Psoas muscle (tissue), 7 donors: ENCODE measurements at regions not wholly inside any gene's neighbourhood (a gene's known extent, or its start where the extent isn't known, plus 50 kb on each side); places are given as distances from the start of the nearest gene placed in this dataset.
"Not testable (repeated sequence)": the region's sequence is repeated elsewhere in the genome, so short reads cannot be mapped to it uniquely, and the experiment has no call there.

ENCODE experiments used
- ATAC-seq, 4 donors: fragments of 200-7000 bp; cut with Tn5 transposase; one replicate each; pipeline ENCODE4 v1.9.1; 2020; ENCODE audit warnings: moderate library complexity in 3 of 4, mild to moderate bottlenecking in 2 of 4
- DNase-seq, 2 donors: peaks; one replicate each; pipeline ENCODE4 v3.0.0-alpha.2; 2020
- H3K27ac ChIP-seq: fragments of 200-600 bp; one replicate; pipeline ENCODE4 v1.8.0; 2022
- H3K27me3 ChIP-seq, 3 donors: fragments of 200-600 bp in 1 of 3; one replicate each; pipeline versions ENCODE4 v1.6.1 to v1.8.0; 2013 to 2022; ENCODE audit warnings: low read length in 2 of 3, mild to moderate bottlenecking in 2 of 3, moderate library complexity in 1 of 3; ENCODE audit not compliant: insufficient read depth in 3 of 3
- H3K36me3 ChIP-seq, 2 donors: fragments of 200-600 bp in 1 of 2; one replicate each; pipeline versions ENCODE4 v1.6.1 to v1.8.0; 2013 to 2022; ENCODE audit warnings: low read depth in 1 of 2, mild to moderate bottlenecking in 1 of 2, moderate library complexity in 1 of 2; ENCODE audit not compliant: insufficient read depth in 1 of 2
- H3K4me1 ChIP-seq: fragments of 200-600 bp; one replicate; pipeline ENCODE4 v1.8.0; 2022
- H3K4me3 ChIP-seq: fragments of 200-600 bp; one replicate; pipeline ENCODE4 v1.8.0; 2022; ENCODE audit warnings: mild to moderate bottlenecking
- H3K9me3 ChIP-seq: fragments of 200-600 bp; one replicate; pipeline ENCODE4 v1.8.0; 2022
- WGBS, 3 donors: extraction: QIAGEN DNeasy Blood & Tissue Kit; methylation state at CpG; one replicate each; pipeline versions ENCODE4 v1.1.6 to v1.1.7; 2013; 5-methylcytosine and 5-hydroxymethylcytosine counted together
- intact Hi-C, 2 donors: fragments of 100-400 bp; cut with DNase I; formaldehyde crosslinking; loops; one replicate each; pipeline versions ENCODE4 v1.11.0 to v1.14.2; 2022
- TF ChIP-seq, protein P1 (sequence below): fragments of 200-600 bp; IDR thresholded peaks from one replicate; pipeline ENCODE4 v1.8.0; 2022; ENCODE audit warnings: antibody characterized with exemption
- donor health status: healthy with polysubstance abuse.
- donor health status: DM: no; HTN: no; CAD: no; lungs with moderate emphysema.
- donor health status: Bipolar disorder and iron deficiency.
- donor health status: healthy.
- donor health status: DM: yes; HTN: yes; CAD: no.
- donor health status: DM: no; HTN: no; CAD: no.
- donor health status: DM: yes; HTN: yes; CAD: no.

DNA sequence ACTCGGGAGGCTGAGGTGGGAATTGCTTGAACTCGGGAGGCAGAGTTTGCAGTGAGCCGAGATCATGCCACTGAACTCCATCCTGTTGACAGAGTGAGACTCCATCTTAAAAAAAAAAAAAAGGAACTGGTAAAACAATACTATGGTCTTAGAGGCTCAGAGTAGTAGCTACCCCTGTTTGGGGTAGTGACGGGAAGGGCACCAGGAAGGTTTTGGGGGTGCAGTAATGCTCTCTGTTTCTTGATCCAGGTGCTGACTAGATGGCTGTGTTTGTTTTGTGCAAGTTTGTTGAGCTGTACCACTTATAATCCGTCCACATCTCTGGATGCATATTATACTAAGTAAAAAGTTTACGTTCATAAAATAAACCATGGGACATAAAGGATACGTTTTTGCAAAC lies 765.8 kb upstream of the TPTE start:
- Histone ChIP-seq H3K27ac (no peak overlapping the region), H3K4me3 (no peak overlapping the region), H3K9me3 (peaks cover 3% of the 10 kb centered on the region), H3K27me3 (no peaks in the 10 kb centered on the region), H3K4me1 (no peaks in the 10 kb centered on the region), H3K36me3 (no peaks in the 10 kb centered on the region)
- 51 to 55% (median 53%) methylated on average over 7 of the region's 7 CpGs for WGBS, 3 donors
- TF ChIP-seq, protein P1, sequence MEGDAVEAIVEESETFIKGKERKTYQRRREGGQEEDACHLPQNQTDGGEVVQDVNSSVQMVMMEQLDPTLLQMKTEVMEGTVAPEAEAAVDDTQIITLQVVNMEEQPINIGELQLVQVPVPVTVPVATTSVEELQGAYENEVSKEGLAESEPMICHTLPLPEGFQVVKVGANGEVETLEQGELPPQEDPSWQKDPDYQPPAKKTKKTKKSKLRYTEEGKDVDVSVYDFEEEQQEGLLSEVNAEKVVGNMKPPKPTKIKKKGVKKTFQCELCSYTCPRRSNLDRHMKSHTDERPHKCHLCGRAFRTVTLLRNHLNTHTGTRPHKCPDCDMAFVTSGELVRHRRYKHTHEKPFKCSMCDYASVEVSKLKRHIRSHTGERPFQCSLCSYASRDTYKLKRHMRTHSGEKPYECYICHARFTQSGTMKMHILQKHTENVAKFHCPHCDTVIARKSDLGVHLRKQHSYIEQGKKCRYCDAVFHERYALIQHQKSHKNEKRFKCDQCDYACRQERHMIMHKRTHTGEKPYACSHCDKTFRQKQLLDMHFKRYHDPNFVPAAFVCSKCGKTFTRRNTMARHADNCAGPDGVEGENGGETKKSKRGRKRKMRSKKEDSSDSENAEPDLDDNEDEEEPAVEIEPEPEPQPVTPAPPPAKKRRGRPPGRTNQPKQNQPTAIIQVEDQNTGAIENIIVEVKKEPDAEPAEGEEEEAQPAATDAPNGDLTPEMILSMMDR, result no peak
- intact Hi-C loops, result no loop called here
- no peak for ATAC-seq
- no peak for DNase-seq

- no peak for ATAC-seq
- WGBS, 3 donors, result 70 to 76% (median 71%) methylated on average over 9 of the region's 9 CpGs
- Histone ChIP-seq H3K27ac (no peak overlapping the region), H3K27me3 (no peaks in the 10 kb centered on the region), H3K4me1 (no peaks in the 10 kb centered on the region), H3K36me3 (no peaks in the 10 kb centered on the region), H3K9me3 (peaks cover 3% of the 10 kb centered on the region), H3K4me3 (no peak overlapping the region)
- DNase-seq, result no peak
- intact Hi-C loops, result no loop called here
- TF ChIP-seq, protein P1, result no peak
Measured at GRCh38 chr21:9756677-9757076, 764.7 kb upstream of the TPTE start.

- intact Hi-C loops, H3K9me3 ChIP-seq, ATAC-seq, H3K36me3 ChIP-seq, H3K4me3 ChIP-seq, H3K27me3 ChIP-seq, H3K27ac ChIP-seq, H3K4me1 ChIP-seq, DNase-seq: not testable (repeated sequence)
- WGBS, 3 donors, result 57 to 62% (median 58%) methylated on average over 9 of the region's 9 CpGs
Measured at GRCh38 chr21:9757118-9757517, 764.3 kb upstream of the TPTE start.

DNA sequence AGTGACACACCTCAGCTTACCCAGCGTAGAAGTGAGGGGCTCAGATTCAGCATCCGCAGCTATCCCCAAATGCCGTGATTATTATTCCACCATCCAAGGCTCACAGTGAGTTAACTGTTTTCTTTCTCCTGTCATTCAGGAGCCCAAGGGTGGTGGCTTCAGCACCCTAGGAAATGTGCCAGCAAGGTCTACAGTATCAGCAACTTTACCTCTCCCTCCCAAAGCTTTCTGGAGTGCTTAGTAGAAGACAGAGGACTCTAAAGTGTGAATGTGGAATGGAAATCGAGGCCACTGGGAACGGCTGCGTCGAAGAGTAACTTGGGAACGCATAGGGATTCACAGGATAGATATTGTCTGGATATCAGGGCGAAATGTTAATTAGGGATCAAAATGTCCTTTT lies 763.8 kb upstream of the TPTE start:
- H3K27ac ChIP-seq, DNase-seq, H3K4me3 ChIP-seq, H3K9me3 ChIP-seq, ATAC-seq, intact Hi-C loops, H3K4me1 ChIP-seq, H3K27me3 ChIP-seq, H3K36me3 ChIP-seq: not testable (repeated sequence)
- 74 to 81% (median 77%) methylated on average over 9 of the region's 9 CpGs for WGBS, 3 donors

GRCh38 chr21:9758141-9758540 lies 763.2 kb upstream of the TPTE start:
- Histone ChIP-seq H3K27ac (no peak overlapping the region), H3K9me3 (peaks cover 3% of the 10 kb centered on the region), H3K4me1 (no peaks in the 10 kb centered on the region), H3K27me3 (no peaks in the 10 kb centered on the region), H3K36me3 (no peaks in the 10 kb centered on the region), H3K4me3 (no peak overlapping the region)
- intact Hi-C loops, result no loop called here
- 55 to 63% (median 57%) methylated on average over 6 of the region's 6 CpGs for WGBS, 3 donors
- ATAC-seq (no peak), DNase-seq (no peak)
- TF ChIP-seq, protein P1, result no peak

DNA sequence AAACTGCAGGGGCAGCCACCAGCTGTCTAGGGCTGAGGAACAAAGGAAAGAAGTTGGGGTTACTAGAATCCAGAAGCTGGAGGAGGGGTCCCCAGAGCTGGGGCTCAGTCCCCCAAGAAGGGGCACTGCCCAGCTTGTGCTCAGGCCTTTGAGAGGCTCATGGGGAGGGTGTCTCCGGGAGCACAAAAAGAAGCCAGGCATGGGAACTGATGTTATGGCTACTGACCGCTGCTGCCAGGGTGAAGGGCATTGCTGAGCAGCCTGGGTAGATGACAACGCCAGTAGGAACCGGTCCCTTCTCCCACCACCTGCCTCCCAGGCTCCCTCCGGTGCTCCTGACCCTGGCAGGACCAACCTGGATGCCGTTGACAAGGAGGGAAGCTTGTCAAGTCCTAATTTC lies 762.5 kb upstream of the TPTE start:
- ATAC-seq (peak in 1 of 4 donors; percentile 13), DNase-seq (no peak)
- TF ChIP-seq, protein P1, result no peak
- H3K27me3 ChIP-seq, result no peaks in the 10 kb centered on the region
- peaks cover 3% of the 10 kb centered on the region for H3K9me3 ChIP-seq
- no peaks in the 10 kb centered on the region for H3K4me1 ChIP-seq
- H3K27ac ChIP-seq, result no peak overlapping the region
- intact Hi-C loops, result no loop called here
- no peak overlapping the region for H3K4me3 ChIP-seq
- WGBS, 3 donors, result 53 to 65% (median 60%) methylated on average over 6 of the region's 6 CpGs
- H3K36me3 ChIP-seq, result no peaks in the 10 kb centered on the region
